ENCODE measurements at regions not wholly inside any gene's neighbourhood (a gene's known extent, or its start where the extent isn't known, plus 50 kb on each side); places are given as distances from the start of the nearest gene placed in this dataset.

- H3K4me3 ChIP-seq (ENCODE audit: control extremely low read depth in 1 of 5, extremely low read depth in 1 of 5, insufficient read depth in 1 of 5, low read depth in 2 of 5, low read length in 4 of 5), result no peak overlapping the region
- no peak overlapping the region for H3K4me2 ChIP-seq (replicated peaks; ENCODE audit: low read depth, low read length, poor library complexity, severe bottlenecking)
- H3K4me1 ChIP-seq (ENCODE audit: control insufficient read depth in 2 of 2, insufficient read depth in 2 of 2, low read length in 2 of 2), result no peaks in the 10 kb centered on the region
- H3K4me3 Mint-ChIP-seq, result no peak overlapping the region
- no peak for DNase-seq
- H3K9ac ChIP-seq (ENCODE audit: low read length), result no peak overlapping the region
- TF ChIP-seq CTCF (IDR thresholded peaks at IDR 0.05) (no peak), EZH2 (IDR thresholded peaks at IDR 0.05; ENCODE audit: borderline replicate concordance, insufficient read depth, low read depth, low read length, poor library complexity, severe bottlenecking) (no peak)
- ChIA-PET POLR2A (no interaction called here), CTCF (no interaction called here)
- peaks cover 0 to 8% (median 0%) of the 10 kb centered on the region in 4 experiments for H3K27me3 ChIP-seq (replicated peaks in 1 of 4; ENCODE audit: control extremely low read depth in 1 of 4, control insufficient read depth in 3 of 4, insufficient read depth in 4 of 4, low read length in 3 of 4)
- H3K27ac Mint-ChIP-seq, result no peak overlapping the region
- intact Hi-C loops (cut with micrococcal nuclease), result no loop called here
- WGBS (ENCODE audit: insufficient coverage), result 76% methylated on average over 14 of the region's 14 CpGs
- H3K9me3 Mint-ChIP-seq (ENCODE audit: insufficient read depth), result no peaks in the 10 kb centered on the region
- no peak overlapping the region for H2AFZ ChIP-seq (ENCODE audit: insufficient read depth, low read depth, low read length, poor library complexity, severe bottlenecking)
- H3K36me3 ChIP-seq (replicated peaks in 1 of 2; ENCODE audit: control extremely low read depth in 1 of 2, control insufficient read depth in 1 of 2, extremely low read depth in 1 of 2, insufficient read depth in 2 of 2, low read length in 1 of 2), result no peaks in the 10 kb centered on the region
- no peak overlapping the region for H3K27ac ChIP-seq (ENCODE audit: low read length in 2 of 2)
- no peaks in the 10 kb centered on the region for H4K20me1 ChIP-seq (ENCODE audit: control insufficient read depth, insufficient read depth, low read length, poor library complexity, severe bottlenecking)
- H3K79me2 ChIP-seq (ENCODE audit: control insufficient read depth, insufficient read depth, low read length), result no peaks in the 10 kb centered on the region
- H3K4me1 Mint-ChIP-seq, result no peaks in the 10 kb centered on the region
- no peak for ATAC-seq (ENCODE audit: low read depth)
- peaks cover 0 to 3% (median 0%) of the 10 kb centered on the region in 3 donors for H3K9me3 ChIP-seq (ENCODE audit: control extremely low read depth in 1 of 3, control insufficient read depth in 2 of 3, insufficient read depth in 1 of 3, low read length in 2 of 3)
- peaks cover 11% of the 10 kb centered on the region for H3K27me3 Mint-ChIP-seq
These were observed 51.8 kb upstream of the FRMD1 start for GRCh38 chr6:168130697-168131371.

GRCh38 chr6:168130168-168130696 lies 51.2 kb upstream of the FRMD1 start:
- Histone ChIP-seq H3K27ac (ENCODE audit: low read length in 2 of 2) (no peak overlapping the region), H3K79me2 (ENCODE audit: control insufficient read depth, insufficient read depth, low read length) (no peaks in the 10 kb centered on the region), H3K4me1 (ENCODE audit: control insufficient read depth in 2 of 2, insufficient read depth in 2 of 2, low read length in 2 of 2) (no peaks in the 10 kb centered on the region), H2AFZ (ENCODE audit: insufficient read depth, low read depth, low read length, poor library complexity, severe bottlenecking) (no peak overlapping the region), H3K36me3 (replicated peaks in 1 of 2; ENCODE audit: control extremely low read depth in 1 of 2, control insufficient read depth in 1 of 2, extremely low read depth in 1 of 2, insufficient read depth in 2 of 2, low read length in 1 of 2) (no peaks in the 10 kb centered on the region), H3K4me3 (ENCODE audit: control extremely low read depth in 1 of 5, extremely low read depth in 1 of 5, insufficient read depth in 1 of 5, low read depth in 2 of 5, low read length in 4 of 5) (no peak overlapping the region), H4K20me1 (ENCODE audit: control insufficient read depth, insufficient read depth, low read length, poor library complexity, severe bottlenecking) (no peaks in the 10 kb centered on the region), H3K27me3 (replicated peaks in 1 of 4; ENCODE audit: control extremely low read depth in 1 of 4, control insufficient read depth in 3 of 4, insufficient read depth in 4 of 4, low read length in 3 of 4) (peaks cover 0 to 8% (median 0%) of the 10 kb centered on the region in 4 experiments), H3K9me3 (ENCODE audit: control extremely low read depth in 1 of 3, control insufficient read depth in 2 of 3, insufficient read depth in 1 of 3, low read length in 2 of 3) (peaks cover 0 to 3% (median 0%) of the 10 kb centered on the region in 3 donors), H3K4me2 (replicated peaks; ENCODE audit: low read depth, low read length, poor library complexity, severe bottlenecking) (no peak overlapping the region), H3K9ac (ENCODE audit: low read length) (no peak overlapping the region)
- no peaks in the 10 kb centered on the region for H3K4me1 Mint-ChIP-seq
- CTCF ChIA-PET, result no interaction called here
- no peak for ATAC-seq (ENCODE audit: low read depth)
- no peak overlapping the region for H3K27ac Mint-ChIP-seq
- TF ChIP-seq CTCF (IDR thresholded peaks at IDR 0.05), result no peak
- no peak for TF ChIP-seq EZH2 (IDR thresholded peaks at IDR 0.05; ENCODE audit: borderline replicate concordance, insufficient read depth, low read depth, low read length, poor library complexity, severe bottlenecking)
- WGBS (ENCODE audit: insufficient coverage), result 91% methylated on average over 17 of the region's 18 CpGs
- POLR2A ChIA-PET, result no interaction called here
- peaks cover 11% of the 10 kb centered on the region for H3K27me3 Mint-ChIP-seq
- DNase-seq, result no peak
- no peaks in the 10 kb centered on the region for H3K9me3 Mint-ChIP-seq (ENCODE audit: insufficient read depth)
- no peak overlapping the region for H3K4me3 Mint-ChIP-seq
- intact Hi-C loops (cut with micrococcal nuclease), result no loop called here
